ENCODE measurements at regions not wholly inside any gene's neighbourhood (a gene's known extent, or its start where the extent isn't known, plus 50 kb on each side); places are given as distances from the start of the nearest gene placed in this dataset.

DNA sequence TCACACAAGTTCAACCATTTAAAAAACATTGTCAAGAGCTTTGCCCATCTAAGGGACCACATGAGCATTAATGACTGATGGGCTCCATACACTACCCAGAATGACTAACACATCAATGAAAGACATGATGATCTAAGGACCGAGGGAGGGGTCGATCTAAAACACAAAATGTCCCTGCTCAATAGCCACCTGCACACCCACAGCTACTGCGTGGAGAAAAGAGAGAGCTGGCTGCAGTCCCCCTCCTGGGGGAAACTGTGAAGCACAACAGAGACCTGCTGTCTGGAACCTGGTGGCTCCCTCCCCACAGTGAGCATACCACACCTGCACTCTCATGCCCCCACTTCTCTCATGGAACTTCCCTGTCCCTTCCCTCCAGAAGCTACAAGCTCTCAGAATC lies 130.1 kb upstream of the ERG start:
- TF ChIP-seq EZH2 (IDR thresholded peaks at IDR 0.05; ENCODE audit: low read depth): no peak
- TF ChIP-seq, protein P1, sequence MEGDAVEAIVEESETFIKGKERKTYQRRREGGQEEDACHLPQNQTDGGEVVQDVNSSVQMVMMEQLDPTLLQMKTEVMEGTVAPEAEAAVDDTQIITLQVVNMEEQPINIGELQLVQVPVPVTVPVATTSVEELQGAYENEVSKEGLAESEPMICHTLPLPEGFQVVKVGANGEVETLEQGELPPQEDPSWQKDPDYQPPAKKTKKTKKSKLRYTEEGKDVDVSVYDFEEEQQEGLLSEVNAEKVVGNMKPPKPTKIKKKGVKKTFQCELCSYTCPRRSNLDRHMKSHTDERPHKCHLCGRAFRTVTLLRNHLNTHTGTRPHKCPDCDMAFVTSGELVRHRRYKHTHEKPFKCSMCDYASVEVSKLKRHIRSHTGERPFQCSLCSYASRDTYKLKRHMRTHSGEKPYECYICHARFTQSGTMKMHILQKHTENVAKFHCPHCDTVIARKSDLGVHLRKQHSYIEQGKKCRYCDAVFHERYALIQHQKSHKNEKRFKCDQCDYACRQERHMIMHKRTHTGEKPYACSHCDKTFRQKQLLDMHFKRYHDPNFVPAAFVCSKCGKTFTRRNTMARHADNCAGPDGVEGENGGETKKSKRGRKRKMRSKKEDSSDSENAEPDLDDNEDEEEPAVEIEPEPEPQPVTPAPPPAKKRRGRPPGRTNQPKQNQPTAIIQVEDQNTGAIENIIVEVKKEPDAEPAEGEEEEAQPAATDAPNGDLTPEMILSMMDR (conservative IDR thresholded peaks at IDR 0.05): no peak
